Activated naive CD4-positive, alpha-beta T cell treated with anti-CD3 and anti-CD28 coated beads for 36 hours (primary cell): ENCODE measurements at regions not wholly inside any gene's neighbourhood (a gene's known extent, or its start where the extent isn't known, plus 50 kb on each side); places are given as distances from the start of the nearest gene placed in this dataset.
"Not testable (repeated sequence)": the region's sequence is repeated elsewhere in the genome, so short reads cannot be mapped to it uniquely, and the experiment has no call there.

Experiments
- CTCF ChIA-PET: fragments of 350-600 bp; sonication (Branson Sonifier 250); formaldehyde crosslinking; loops from one replicate; lab custom pipeline; 2021; ENCODE audit warnings: antibody characterized with exemption; lab: Charles Lee
- DNase-seq: peaks from one replicate; pipeline ENCODE4 v3.0.0-alpha.2; 2020
- H3K27ac Mint-ChIP-seq: one replicate; pipeline ENCODE4 v1.8.0; 2021; ENCODE audit warnings: mild to moderate bottlenecking, mixed read lengths
- H3K27me3 Mint-ChIP-seq: one replicate; pipeline ENCODE4 v1.8.0; 2021; ENCODE audit warnings: low read depth, mixed read lengths
- H3K36me3 Mint-ChIP-seq: one replicate; pipeline ENCODE4 v1.8.0; 2021; ENCODE audit warnings: low read depth, mixed read lengths
- H3K4me1 Mint-ChIP-seq: one replicate; pipeline ENCODE4 v1.8.0; 2021; ENCODE audit warnings: low read depth, mixed read lengths
- H3K4me3 Mint-ChIP-seq: one replicate; pipeline ENCODE4 v1.8.0; 2021; ENCODE audit warnings: mild to moderate bottlenecking, moderate library complexity, mixed read lengths
- H3K9me3 Mint-ChIP-seq: one replicate; pipeline ENCODE4 v1.8.0; 2021; ENCODE audit warnings: mixed read lengths
- intact Hi-C: fragments of 100-400 bp; cut with micrococcal nuclease; formaldehyde crosslinking; loops from one replicate; pipeline ENCODE4 v1.15.1; 2023

DNA sequence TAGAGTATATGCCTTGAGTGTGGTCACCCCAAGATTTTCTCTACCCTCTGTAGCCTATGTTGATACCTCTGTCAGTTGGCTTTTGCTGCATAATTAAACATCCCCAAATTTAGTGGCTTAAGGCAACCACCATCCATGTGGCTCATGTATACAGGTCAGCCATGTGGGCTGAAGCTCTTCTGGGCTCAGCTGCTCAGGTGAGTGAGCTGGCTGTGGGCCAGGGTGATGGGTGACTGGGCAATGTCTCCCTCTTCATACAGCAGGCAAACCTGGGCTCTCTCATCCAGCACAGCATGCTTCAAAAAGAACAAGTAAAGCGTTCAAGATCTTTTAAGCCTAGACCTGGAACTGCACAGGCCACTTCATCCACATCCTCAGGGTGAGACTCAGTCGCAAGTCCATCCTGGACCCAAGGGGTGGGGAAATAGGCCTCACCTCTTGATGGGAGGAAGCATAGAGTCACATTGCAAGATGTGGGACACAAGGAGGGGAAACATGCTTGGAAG lies 188.2 kb upstream of the TAS2R1 start:
- no peak for DNase-seq
- H3K4me1 Mint-ChIP-seq, result no peaks in the 10 kb centered on the region
- no peak overlapping the region for H3K4me3 Mint-ChIP-seq
- CTCF ChIA-PET, result no interaction called here
- H3K36me3 Mint-ChIP-seq, result no peaks in the 10 kb centered on the region
- no peak overlapping the region for H3K27ac Mint-ChIP-seq
- no peaks in the 10 kb centered on the region for H3K27me3 Mint-ChIP-seq
- intact Hi-C loops, result no loop called here
- no peaks in the 10 kb centered on the region for H3K9me3 Mint-ChIP-seq

DNA sequence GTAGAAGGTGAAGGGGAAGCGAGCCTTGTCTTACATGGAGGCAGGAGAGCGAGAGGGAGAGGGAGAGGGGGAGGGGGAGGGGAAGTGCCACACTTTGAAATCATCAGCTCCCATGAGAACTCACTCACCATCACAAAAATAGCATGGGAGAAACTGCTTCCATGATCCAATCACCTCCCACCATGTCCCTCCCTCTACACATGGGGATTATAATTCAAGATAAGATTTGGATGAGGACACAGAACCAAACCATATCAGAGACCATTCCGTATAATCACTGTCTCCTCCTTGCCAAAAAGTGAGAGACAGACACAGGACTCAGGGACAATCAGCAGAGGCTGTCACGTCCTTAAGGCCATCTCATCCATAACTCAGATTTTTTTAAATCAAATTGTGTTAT lies 187.7 kb upstream of the TAS2R1 start:
- Mint-ChIP-seq H3K9me3 (no peaks in the 10 kb centered on the region), H3K27me3 (no peaks in the 10 kb centered on the region), H3K4me1 (no peaks in the 10 kb centered on the region), H3K36me3 (no peaks in the 10 kb centered on the region), H3K27ac (no peak overlapping the region), H3K4me3 (no peak overlapping the region)
- no peak for DNase-seq
- CTCF ChIA-PET, result no interaction called here
- intact Hi-C loops, result no loop called here

DNA sequence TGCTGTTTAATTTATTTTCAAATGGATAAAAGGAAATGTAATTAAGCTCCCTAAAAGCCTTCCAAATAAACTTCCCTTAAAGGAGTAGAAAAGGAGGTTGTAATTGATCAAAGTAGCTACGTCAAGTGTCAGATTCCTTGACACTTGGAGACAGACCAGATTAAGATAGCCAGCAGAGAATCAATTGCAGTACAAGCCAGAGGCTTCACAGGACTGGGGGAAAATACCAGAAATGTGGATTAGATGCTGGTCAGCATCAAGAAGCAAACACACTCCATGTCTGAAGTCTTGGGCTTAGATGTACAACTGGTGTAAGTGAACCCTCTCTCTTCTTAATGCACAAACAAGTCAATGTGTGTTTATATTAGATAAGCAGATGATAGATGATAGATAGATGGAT lies 184.9 kb upstream of the TAS2R1 start:
- no peaks in the 10 kb centered on the region for H3K36me3 Mint-ChIP-seq
- intact Hi-C loops, result no loop called here
- H3K27me3 Mint-ChIP-seq, result no peaks in the 10 kb centered on the region
- no peak overlapping the region for H3K27ac Mint-ChIP-seq
- H3K4me3 Mint-ChIP-seq, result no peak overlapping the region
- H3K9me3 Mint-ChIP-seq, result peaks cover 2% of the 10 kb centered on the region
- no peak for DNase-seq
- CTCF ChIA-PET, result no interaction called here
- no peaks in the 10 kb centered on the region for H3K4me1 Mint-ChIP-seq

DNA sequence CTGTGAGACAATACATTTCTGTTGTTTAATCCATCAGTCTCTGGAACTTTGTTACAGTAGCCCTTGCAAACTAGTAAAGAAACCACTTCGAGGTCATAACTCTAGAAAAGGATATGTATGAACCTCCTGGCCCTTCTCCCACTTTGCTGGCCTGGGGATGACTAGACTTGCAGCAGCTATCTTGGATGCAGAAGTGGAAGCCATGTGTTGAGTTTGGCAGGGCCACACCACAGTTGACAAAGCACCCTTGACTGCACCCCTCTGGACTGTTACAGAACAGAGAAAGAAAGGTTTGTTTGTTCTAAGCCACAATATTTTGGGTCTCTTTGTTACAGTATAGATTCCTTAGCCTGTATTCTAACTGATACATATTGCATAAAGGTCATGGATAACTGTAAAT lies 183.2 kb upstream of the TAS2R1 start:
- Mint-ChIP-seq H3K4me1 (no peaks in the 10 kb centered on the region), H3K4me3 (no peak overlapping the region), H3K27me3 (no peaks in the 10 kb centered on the region), H3K36me3 (no peaks in the 10 kb centered on the region), H3K9me3 (peaks cover 4% of the 10 kb centered on the region), H3K27ac (no peak overlapping the region)
- CTCF ChIA-PET, result no interaction called here
- intact Hi-C loops, result no loop called here
- DNase-seq, result no peak

DNA sequence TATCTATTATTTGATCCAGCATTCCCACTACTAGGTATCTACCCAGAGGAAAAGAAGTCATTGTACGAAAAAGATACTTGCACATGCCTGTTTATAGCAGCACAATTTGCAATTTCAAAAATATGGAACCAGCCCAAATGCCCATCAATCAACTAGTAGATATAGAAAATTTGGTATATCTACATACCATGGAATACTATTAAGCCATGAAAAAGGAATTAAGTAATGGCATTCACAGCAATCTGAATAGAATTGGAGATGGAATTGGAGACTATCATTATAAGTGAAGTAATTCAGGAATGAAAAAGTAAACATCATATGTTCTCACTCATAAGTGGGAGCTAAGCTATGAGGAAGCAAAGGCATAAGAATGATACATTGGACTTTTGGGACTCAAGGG lies 177.2 kb upstream of the TAS2R1 start:
- intact Hi-C loops, DNase-seq, H3K27me3 Mint-ChIP-seq, H3K27ac Mint-ChIP-seq, CTCF ChIA-PET, H3K4me1 Mint-ChIP-seq, H3K4me3 Mint-ChIP-seq, H3K36me3 Mint-ChIP-seq: not testable (repeated sequence)
- peaks cover 17% of the 10 kb centered on the region for H3K9me3 Mint-ChIP-seq

DNA sequence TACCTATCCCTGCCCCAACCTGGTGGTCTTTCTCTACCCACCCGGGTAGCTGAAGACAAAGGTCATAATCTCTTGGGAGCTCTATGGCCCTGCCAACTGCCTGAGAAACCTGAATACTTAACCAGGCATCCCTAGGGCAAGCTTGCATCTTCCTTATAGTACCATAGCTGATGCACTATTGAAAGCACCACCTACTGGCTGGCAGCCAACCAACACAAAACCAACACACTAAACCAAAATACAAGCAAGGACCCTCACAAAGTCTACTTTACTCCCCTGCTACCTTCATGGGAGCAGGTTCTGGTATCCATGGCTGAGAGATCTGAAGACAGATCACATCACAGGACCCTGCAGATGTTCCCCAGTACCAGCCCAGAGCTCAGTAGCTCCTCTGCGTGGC lies 171.8 kb upstream of the TAS2R1 start:
- no peak overlapping the region for H3K27ac Mint-ChIP-seq
- peaks cover 9% of the 10 kb centered on the region for H3K9me3 Mint-ChIP-seq
- no peaks in the 10 kb centered on the region for H3K36me3 Mint-ChIP-seq
- no peak for DNase-seq
- H3K27me3 Mint-ChIP-seq, result no peaks in the 10 kb centered on the region
- no peak overlapping the region for H3K4me3 Mint-ChIP-seq
- H3K4me1 Mint-ChIP-seq, result no peaks in the 10 kb centered on the region
- intact Hi-C loops, result no loop called here
- CTCF ChIA-PET, result no interaction called here

GRCh38 chr5:9799606-9800005 lies 169.5 kb upstream of the TAS2R1 start:
- Mint-ChIP-seq H3K9me3 (peaks cover 4% of the 10 kb centered on the region), H3K36me3 (no peaks in the 10 kb centered on the region), H3K27me3 (no peaks in the 10 kb centered on the region), H3K4me3 (no peak overlapping the region), H3K27ac (no peak overlapping the region), H3K4me1 (no peaks in the 10 kb centered on the region)
- intact Hi-C loops, result no loop called here
- CTCF ChIA-PET, result interaction anchor here (1.2 kb wide), 1 partner anchor 11 kb away, joined by 3 read pairs; no protein-coding TSS in a partner anchor
- no peak for DNase-seq

GRCh38 chr5:9790276-9790675 lies 160.1 kb upstream of the TAS2R1 start:
- Mint-ChIP-seq H3K36me3 (no peaks in the 10 kb centered on the region), H3K27me3 (peaks cover 2% of the 10 kb centered on the region), H3K9me3 (no peaks in the 10 kb centered on the region), H3K4me1 (no peaks in the 10 kb centered on the region), H3K4me3 (no peak overlapping the region), H3K27ac (no peak overlapping the region)
- no peak for DNase-seq
- CTCF ChIA-PET, result no interaction called here
- intact Hi-C loops, result no loop called here

DNA sequence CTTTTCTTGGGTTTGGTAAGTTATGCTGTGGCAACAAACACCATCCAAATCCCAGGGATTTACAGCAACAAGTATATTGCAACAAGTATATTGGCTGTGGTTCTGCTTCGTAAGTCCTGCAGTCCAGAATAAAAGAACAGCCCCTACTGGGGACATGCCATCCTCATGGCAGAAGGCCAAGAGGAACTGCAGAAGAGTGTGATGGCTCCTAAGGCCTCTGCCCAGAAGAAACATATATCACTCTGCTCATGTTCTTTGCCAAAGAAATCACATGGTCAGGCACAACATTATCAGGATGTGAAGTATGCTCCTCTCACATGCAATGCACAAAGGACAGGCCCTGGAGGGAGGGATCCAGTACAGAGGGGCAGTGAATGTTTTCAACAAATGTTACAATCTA lies 159.6 kb upstream of the TAS2R1 start:
- Mint-ChIP-seq H3K27ac (no peak overlapping the region), H3K4me1 (no peaks in the 10 kb centered on the region), H3K36me3 (no peaks in the 10 kb centered on the region), H3K9me3 (no peaks in the 10 kb centered on the region), H3K4me3 (no peak overlapping the region), H3K27me3 (peaks cover 2% of the 10 kb centered on the region)
- intact Hi-C loops, result no loop called here
- DNase-seq, result no peak
- CTCF ChIA-PET, result no interaction called here

DNA sequence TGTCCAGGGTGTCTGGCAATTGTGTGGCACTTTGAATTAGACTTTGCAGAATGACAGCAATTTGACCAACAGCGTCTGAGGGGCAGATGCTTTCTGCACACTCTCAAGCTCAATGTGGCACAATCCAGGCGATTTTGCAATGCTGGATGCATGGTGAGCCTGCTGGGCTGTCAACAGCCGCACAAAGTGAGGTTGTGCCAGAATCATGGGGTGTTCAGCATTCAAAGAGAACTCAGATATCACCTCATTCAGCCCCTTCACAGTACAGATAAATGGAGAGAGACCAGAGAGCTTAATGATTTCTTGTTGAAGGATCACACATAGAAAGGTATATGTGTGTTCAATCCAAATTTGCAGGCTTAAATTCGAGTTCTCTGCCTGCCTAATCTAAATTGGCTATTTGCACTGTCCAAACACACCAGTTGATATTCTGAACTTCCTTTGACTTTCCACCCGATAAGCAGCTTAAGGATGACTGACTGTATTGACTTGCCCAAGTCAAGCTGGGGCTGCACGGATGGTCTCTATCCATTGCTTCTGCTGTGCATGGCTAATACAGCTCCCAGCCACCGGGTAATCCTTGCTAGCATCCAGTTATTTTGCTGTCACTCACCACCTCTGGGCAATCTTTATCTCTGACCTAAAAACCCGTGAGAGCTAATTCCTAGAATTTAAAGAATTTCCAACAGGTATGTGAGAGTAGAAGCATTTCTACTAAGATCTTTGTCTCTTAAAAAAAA lies 157.9 kb upstream of the TAS2R1 start:
- no peak overlapping the region for H3K4me3 Mint-ChIP-seq
- intact Hi-C loops, result no loop called here
- DNase-seq, result no peak
- no peaks in the 10 kb centered on the region for H3K36me3 Mint-ChIP-seq
- CTCF ChIA-PET, result interaction anchor here (1.3 kb wide), 1 partner anchor 11 kb away, joined by 3 read pairs; no protein-coding TSS in a partner anchor
- H3K9me3 Mint-ChIP-seq, result no peaks in the 10 kb centered on the region
- H3K4me1 Mint-ChIP-seq, result no peaks in the 10 kb centered on the region
- no peak overlapping the region for H3K27ac Mint-ChIP-seq
- peaks cover 1% of the 10 kb centered on the region for H3K27me3 Mint-ChIP-seq

- Mint-ChIP-seq H3K36me3 (no peaks in the 10 kb centered on the region), H3K4me1 (no peaks in the 10 kb centered on the region), H3K27ac (no peak overlapping the region), H3K9me3 (peaks cover 1% of the 10 kb centered on the region), H3K27me3 (no peaks in the 10 kb centered on the region), H3K4me3 (no peak overlapping the region)
- intact Hi-C loops, result no loop called here
- CTCF ChIA-PET, result no interaction called here
- no peak for DNase-seq
Measured at GRCh38 chr5:9786380-9787360, 156.5 kb upstream of the TAS2R1 start.

DNA sequence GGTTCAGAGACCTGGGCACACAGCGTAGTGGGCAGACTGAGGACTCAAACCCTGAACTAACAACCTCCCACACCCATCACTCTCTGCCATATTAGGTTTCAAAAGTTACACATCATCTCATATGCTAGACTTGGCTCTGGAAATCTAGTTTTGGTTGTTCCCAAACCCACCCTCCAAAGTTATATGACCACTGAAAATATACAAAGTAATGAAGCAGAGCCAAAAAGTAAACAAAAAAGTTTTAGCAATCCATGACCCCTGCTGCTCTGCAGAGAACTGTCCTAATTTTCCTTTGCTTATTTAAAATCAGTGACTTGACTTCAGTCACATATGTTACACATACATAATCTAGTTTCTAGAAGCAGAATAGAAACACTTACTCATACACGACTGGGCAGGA lies 155.6 kb upstream of the TAS2R1 start:
- intact Hi-C loops, result no loop called here
- no peaks in the 10 kb centered on the region for H3K4me1 Mint-ChIP-seq
- H3K27ac Mint-ChIP-seq, result no peak overlapping the region
- no peaks in the 10 kb centered on the region for H3K36me3 Mint-ChIP-seq
- no peak overlapping the region for H3K4me3 Mint-ChIP-seq
- H3K27me3 Mint-ChIP-seq, result no peaks in the 10 kb centered on the region
- DNase-seq, result no peak
- peaks cover 8% of the 10 kb centered on the region for H3K9me3 Mint-ChIP-seq
- CTCF ChIA-PET, result no interaction called here
